ENCODE measurements at regions not wholly inside any gene's neighbourhood (a gene's known extent, or its start where the extent isn't known, plus 50 kb on each side); places are given as distances from the start of the nearest gene placed in this dataset.
A peak's percentile ranks its signal among the peaks of the same experiment; 100 is the strongest.
"Not testable (repeated sequence)": the region's sequence is repeated elsewhere in the genome, so short reads cannot be mapped to it uniquely, and the experiment has no call there.

GRCh38 chr4:82247171-82247570 lies 126.6 kb downstream of the HNRNPD start:
- DNase-seq = no peak

DNA sequence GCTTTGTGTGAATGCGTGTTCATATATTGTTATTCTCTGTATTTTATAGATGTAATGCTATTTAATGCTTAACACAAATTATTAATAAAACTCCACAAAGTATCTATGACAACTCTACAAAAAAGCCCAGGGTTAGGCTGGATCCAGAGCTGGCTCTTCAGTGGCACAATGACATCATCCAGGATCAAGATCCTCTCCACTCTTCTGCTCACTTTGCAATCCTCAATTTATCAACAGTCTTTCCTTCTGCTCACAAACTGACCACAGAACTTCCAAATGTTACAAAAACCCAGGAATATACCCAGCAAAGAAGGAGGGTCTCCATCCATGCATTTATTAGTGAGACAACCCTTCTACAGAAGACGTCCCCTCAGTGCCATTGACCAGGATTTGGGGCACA lies 132.3 kb downstream of the HNRNPD start:
- no peak for DNase-seq

DNA sequence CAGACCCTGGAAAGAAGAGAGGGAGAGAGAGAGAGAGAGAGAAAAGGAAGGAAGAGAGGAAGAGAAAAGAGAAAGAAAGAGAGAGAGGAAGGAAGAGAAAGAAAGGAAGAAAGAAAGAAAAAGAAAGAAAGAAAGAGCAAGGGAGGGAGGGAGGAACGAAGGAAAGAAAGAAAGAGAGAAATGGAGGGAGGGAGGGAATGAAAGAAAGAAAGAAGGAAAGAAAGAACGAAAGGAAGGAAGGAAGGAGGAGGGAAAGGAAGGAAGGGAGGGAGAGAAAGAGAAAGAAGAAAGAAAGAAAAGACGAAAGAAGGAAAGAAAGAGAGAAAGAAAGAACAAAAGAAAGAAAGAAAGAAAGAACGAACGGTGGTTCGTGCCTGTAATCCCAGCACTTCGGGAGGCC lies 133.4 kb downstream of the HNRNPD start:
- no peak for DNase-seq

DNA sequence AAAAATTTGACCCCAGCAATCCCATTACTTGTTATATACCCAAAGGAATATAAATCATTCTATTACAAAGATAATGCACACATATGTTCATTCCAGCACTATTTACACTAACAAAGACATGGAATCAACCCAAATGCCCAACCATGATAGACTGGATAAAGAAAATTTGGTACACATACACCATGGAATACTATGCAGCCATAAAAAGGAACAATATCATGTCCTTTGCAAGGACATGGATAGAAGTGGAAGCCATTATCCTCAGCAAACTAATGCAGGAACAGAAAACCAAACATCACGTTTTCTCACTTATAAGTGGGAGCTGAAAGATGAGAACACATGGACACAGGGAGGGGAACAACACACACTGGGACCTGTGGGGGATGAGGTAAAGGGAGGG lies 136.6 kb downstream of the HNRNPD start:
- not testable (repeated sequence) for DNase-seq

GRCh38 chr4:82235346-82235745 lies 138.4 kb downstream of the HNRNPD start:
- no peak for DNase-seq

DNA sequence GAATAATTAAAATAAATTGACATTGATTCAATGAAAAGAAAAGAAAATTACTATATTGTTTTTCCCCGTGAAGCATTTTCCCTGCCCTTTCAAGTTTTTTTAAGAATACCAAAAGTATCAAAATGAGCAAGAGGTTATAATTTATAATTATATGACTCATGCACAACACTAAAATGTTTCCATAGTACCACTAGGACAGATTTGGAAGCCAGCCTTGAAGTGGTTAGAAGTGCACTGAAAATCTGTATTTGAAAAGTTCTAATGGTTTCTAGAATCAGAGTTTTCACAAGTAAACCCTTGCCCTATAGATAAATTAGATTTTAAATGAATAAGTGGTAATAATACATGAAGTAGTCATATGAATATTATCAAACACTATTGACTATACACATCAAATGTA lies 140.9 kb downstream of the HNRNPD start:
- DNase-seq = no peak

DNA sequence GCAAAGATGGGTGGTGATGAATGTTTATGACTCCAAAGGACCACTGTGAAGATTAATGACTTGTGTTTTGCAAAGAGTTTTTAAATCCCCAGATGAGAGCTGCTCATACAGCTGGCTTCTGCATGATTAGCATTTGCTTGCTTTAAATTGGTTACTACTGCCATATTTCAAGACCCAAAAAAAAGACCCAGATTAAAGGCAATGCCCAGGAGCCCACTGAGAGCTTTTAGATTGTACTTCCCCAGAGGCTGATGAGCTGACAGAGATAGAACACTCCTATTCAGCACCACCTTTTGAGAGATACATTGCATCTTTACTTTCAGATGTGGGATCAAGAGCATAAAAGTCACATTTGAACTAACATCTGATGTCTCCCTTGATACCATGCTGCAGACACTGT lies 142.0 kb downstream of the HNRNPD start:
- DNase-seq = no peak

DNA sequence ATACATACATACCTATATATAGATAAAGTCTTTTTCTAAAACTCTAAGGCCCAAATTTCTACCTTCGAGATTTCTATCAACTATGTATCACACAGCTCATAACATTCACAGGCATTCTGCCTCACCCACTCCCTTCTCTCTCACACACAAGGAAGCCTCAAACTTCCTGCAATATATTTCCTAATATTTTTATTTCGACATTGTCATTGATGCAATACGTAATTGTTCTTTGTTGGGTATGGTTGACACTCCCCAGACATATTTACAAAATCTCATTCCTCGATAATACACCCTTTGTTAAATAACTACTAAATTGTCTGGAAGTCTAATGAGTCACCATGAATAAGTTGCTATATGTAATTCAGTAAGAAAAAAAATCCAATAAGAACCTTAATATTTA lies 143.5 kb downstream of the HNRNPD start:
- no peak for DNase-seq

DNA sequence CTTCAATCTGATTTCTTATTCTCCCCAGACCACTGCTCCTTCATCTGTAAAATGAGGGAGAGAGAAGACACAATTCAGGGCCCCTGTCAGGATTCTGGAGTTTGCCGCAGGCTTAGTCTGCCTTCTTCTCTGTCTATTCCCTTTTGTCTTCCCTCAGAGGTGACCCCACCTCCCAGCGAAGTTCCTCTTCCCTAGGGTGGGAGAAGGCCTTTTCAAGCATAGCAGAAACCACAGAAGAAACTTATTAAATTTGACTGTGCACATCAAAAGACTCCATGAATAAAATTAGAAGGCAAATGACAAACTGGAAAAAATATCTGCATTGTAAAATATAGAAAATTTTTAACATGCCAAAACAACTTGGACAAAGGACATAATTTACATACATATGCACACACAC lies 148.8 kb downstream of the HNRNPD start:
- DNase-seq = no peak

- no peak for DNase-seq
Observed at GRCh38 chr4:82223715-82224114, 150.1 kb downstream of the HNRNPD start.

DNA sequence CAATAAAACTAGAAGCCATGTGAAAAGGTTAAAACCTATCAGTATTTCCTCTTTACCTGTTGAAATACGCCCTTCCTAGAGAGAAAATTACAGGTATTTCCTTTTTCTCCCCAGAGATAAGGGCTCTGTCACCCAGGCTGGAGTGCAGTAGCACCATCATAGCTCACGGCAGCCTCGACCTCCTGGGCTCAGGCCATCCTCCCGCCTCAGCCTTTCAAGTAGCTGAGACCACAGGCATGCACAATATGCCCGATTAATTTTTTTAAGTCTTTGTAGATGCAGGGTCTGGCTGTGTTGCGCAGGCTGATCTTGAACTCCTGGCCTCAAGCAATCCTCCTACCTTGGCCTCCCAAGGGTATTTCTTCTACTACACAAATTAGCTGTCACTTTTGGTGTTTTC lies 154.4 kb downstream of the HNRNPD start:
- DNase-seq = no peak

GRCh38 chr4:82217986-82218715 lies 155.6 kb downstream of the HNRNPD start:
- peak; percentile 16 for DNase-seq

- DNase-seq = no peak
Observed at GRCh38 chr4:82216219-82216618, 157.6 kb downstream of the HNRNPD start.

- DNase-seq = no peak
Observed at GRCh38 chr4:82215800-82216199, 158.0 kb downstream of the HNRNPD start.

DNA sequence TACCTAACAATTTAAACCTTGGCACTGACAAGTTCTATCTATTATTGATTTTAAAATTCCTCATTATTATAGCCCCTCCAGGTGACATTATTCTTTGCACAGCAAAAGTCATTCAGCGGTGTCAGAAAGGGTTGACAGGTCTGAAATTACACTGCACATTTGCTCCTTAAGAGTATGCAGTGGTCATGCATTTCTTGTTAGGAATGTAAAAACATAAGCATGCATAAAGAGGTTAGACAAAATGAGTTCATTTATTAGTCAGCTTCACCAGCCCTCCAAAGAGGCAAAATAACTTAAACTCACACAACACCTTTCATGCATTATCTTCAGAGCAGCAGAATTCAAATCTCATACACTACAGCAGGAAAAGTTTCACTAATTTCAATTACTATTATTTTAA lies 158.8 kb downstream of the HNRNPD start:
- DNase-seq = no peak

DNA sequence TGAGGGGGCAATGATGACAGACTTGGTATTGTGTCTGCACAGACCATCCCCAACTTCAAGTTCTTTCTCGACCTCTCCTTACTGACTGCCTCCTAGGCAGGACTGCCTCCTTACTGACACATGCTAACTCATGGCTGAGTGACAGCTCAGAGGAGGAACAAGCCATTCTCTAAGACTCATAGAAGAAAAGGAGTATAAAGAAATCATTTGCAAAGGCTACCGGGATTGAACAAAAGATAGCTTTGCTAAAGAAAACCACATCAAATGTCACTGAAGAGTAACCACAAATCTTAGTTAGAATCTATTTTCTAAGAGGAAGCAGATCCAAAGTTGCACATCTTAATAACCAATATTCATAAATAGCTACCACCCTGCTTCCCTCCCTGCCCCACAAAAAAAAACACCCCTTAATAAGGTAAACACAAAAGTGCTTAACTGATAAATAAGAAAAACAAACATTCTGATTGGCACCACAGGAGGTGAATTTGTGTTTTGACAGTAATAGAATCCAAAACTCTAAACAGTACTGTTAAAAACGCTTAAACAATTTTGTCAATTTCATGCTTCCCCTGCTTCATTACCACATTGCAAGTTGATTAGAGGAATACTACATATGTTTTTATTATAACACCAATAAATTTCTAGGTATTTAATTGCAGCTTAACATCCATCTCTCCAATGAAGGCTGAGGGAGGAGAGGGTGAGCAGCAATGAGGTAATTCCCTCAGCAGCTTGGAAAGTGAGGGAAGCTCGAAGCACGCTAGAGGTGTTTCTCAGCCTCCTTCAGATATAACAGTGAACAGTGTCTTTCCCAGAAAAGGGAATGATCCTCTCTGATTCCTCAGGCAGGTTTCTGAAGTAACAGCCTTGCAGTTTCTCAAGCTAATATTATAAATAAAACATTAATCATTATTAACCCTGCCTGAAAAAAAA lies 160.0 kb downstream of the HNRNPD start:
- no peak for DNase-seq

DNA sequence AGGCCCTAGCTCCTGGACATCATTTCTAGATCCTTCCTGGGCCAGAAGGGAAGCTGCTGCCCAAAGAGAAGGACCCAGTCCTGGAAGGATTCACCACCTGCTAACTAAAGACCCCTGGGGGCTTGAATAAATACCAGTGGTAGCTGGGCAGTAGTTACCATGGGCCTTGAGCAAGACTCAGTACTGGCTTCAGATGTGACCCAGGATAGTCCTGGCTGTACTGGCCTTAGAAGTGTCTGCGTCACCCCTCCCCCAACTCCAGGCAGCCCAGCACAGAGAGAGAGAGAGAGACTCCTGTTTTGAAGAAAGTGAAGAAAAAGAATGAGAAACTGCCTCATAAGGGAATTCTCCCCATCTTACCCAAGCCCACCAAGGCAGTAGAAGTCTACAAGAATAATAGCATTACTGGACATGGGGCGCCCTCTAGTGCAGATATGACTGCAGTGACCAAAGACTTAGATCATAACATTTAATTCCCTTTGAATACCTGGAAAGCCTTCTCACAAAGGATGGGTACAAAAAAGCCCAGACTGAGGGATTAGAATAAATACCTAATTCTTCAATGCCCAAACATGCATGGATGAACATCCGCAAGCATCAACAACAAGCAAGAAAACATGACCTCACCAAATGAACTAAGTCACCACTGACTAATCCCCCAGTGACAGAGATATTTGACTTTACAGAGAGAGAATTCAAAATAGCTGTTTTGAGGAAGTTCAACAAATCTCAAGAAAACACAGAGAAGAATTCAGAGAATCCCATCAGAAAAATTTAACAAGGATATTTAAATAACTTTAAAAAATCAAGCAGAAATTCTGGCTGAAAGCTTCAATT lies 171.8 kb downstream of the HNRNPD start:
- peak; percentile 53 for DNase-seq

- no peak for DNase-seq
Observed at GRCh38 chr4:82201303-82201702, 172.5 kb downstream of the HNRNPD start.

- no peak for DNase-seq
Observed at GRCh38 chr4:82200046-82200445, 173.7 kb downstream of the HNRNPD start.

- no peak for DNase-seq
Observed at GRCh38 chr4:82194329-82194728, 179.5 kb downstream of the HNRNPD start.

DNA sequence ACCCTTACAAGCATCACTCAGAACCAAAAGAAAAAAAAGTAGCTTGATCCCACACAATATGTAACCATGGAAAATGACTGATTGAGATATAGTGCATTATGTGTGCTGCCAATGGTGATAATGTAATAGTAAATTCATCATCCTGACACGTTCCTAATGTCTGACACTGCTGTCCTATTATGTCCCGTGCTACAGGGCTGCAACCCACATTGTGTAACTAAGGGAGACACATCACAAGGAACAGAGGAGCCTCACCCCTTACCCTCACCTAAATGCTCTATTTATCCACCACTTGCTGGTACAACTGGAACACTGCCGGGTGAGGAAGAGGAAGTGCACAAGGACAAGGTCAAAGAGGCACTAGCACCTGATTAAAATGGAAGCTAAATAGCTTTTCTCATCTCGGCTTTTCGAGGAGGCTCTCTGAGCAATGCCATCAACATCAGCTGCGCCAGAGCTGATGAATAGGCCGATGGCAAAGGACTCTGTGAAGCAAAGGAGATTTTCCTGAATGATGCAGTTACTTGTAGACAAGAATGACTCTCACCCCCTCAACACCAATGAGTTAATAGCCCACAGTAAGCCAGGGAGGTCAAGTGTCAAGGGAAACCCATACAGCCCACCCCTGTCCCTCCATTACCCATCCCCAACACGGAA lies 181.6 kb downstream of the HNRNPD start:
- no peak for DNase-seq

- no peak for DNase-seq
Observed at GRCh38 chr4:82181789-82182188, 192.0 kb downstream of the HNRNPD start.

DNA sequence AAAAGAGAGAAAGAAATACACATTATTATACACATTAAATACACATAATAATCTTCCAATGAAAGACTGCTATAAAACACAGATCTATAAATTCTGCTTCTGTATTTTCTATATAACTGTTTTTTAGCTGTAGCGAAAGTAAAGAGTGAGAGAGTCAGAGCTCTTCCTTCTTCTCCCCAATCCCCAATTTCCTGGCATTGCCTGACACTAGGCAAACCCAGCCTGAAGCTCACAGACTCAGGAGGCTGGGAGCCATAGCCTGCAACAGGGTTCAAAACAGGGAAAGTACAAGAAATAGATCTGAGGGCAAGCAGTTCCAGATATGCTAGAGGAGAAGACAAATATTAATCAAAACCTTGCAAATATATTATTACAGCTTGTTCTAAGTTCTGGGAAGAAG lies 201.6 kb downstream of the HNRNPD start:
- no peak for DNase-seq
